GM21367 (cell line): ENCODE measurements at regions not wholly inside any gene's neighbourhood (a gene's known extent, or its start where the extent isn't known, plus 50 kb on each side); places are given as distances from the start of the nearest gene placed in this dataset.

Source experiments
- ATAC-seq: cut with Tn5 transposase; IDR thresholded peaks from one replicate; pipeline ENCODE4 v1.9.1; 2021; ENCODE audit not compliant: unreplicated experiment

DNA sequence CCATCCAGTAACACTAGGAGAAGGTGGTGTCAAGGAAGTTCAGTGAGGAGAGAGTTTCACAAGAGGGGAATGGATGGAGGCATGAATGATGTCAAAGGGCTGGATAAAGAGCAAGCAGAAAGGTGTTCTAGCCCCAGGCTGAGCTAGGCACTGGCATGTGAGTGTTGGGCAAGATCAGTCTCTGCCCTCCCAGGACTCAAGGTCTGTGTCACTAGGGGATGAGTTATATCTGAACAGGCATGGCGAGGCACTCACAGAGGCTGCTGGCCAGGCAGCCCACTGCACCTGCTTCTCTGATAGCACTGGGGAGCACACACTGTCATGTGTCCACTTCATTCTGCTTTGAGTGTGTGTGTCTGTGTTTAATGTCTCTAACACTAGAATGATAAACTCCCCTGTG lies 903.8 kb downstream of the BCL11B start:
- no peak for ATAC-seq

- no peak for ATAC-seq
Observed at GRCh38 chr14:98368916-98369315, 903.1 kb downstream of the BCL11B start.

DNA sequence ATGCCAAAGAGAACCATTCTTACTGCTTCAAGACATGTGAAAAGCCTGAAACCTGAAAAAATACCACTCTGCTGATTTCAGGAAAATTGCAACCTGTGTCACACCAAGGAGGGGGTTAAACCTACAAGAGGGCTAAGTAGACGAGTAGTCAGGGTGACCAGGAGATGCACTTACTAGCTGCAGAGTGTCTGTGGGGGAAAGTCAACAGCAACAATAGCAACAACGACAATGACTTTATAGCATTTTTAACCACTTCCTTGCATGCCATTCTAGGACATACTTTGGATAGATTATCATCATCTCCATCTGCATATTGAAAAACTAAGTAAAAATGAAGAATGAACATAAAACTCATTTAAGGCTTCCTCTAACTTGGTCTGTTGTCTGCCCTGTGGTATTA lies 902.7 kb downstream of the BCL11B start:
- ATAC-seq, result no peak

DNA sequence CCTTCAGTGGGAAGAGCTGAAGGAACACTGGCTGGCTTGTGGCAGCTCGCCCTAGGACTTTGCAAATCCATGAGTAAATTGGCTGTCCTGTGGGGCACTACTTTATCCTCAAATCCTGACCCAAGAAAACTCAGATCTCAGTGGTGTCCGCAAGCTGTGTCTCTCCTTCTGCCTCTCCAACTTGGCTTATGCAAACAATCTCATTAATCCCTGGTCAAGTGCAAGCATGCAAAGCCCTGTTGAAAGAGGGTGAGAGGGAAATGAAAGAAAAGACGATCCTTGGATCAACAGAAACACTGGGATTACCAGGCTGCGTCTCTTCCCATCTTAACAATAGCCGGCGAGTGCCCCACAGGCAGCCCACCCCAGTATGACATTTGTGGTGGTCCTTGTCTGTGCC lies 901.6 kb downstream of the BCL11B start:
- no peak for ATAC-seq

DNA sequence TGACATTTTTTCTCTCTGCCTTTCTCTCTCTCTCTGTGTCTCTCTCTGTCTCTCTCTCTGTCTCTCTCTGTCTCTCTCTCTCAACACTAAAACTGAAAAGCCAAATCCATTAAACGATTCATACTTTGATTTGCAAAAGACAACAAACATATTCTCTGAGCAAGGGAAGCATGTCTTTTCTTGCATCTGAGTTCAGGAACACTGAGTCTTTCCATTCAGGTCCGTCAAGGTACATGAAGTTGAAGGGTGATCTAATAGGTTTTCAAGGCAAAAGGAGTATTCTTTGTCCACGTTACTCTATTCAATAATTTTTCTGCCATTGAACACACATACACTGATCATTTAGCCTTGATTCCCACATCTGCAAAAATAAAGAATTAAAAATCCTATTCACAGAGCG lies 900.9 kb downstream of the BCL11B start:
- ATAC-seq, result no peak

DNA sequence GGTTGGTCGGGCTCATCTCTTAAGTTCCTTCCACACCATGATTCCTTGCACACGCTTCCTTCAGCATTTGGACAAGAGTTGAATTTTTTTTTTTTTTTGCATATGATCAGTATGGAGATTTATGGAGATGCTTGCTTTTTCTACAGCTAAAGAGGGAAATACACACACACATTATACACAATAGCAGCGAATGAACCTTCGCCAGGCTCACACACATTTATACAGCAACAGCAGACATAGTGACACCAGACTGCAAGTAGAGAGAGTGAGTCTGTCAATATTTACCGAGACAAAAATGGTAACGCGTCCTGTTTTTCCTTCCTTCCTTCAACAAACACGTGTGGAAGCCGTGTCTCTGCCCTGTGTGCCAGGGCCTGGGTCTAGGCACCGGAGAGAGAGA lies 897.9 kb downstream of the BCL11B start:
- ATAC-seq, result no peak

- no peak for ATAC-seq
Observed at GRCh38 chr14:98375566-98375965, 896.4 kb downstream of the BCL11B start.

DNA sequence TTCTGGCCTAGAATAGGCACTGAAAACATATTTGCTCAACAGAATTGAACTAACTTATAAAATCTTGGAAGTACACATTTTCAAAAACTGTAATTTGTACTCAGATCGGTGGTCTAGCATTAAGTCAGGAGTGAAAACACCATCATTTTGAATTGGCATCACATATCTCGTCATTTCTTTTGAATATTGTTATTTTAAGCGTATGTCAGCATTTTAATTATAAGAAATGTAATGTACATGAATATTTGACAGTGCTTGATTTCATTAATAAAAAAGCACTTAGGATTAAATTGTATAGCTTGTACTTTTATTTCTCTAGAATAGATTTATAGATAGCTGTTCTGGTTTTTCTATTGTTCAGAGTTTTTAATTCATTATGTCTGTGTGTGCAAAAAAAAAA lies 892.2 kb downstream of the BCL11B start:
- no peak for ATAC-seq

GRCh38 chr14:98382662-98383061 lies 889.3 kb downstream of the BCL11B start:
- ATAC-seq, result no peak

DNA sequence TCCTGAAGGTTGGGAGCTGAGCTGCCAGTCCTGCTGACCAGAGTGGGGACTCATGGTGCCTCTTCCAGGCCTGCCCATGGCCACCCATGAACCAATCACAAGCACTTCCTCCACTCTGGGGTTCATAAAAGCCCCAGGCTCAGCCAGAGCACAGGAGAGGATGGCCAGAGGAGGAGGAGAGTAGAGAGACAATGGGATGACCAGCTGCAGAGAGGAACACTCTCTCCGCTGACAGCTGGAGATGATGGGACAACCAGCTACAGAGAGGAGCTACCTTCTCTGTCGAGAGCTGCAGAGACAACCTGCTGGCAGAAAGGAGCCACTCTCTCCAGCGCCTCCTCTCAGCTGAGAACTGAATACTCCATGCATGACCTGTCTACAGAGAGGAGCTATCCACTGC lies 886.1 kb downstream of the BCL11B start:
- ATAC-seq, result no peak

DNA sequence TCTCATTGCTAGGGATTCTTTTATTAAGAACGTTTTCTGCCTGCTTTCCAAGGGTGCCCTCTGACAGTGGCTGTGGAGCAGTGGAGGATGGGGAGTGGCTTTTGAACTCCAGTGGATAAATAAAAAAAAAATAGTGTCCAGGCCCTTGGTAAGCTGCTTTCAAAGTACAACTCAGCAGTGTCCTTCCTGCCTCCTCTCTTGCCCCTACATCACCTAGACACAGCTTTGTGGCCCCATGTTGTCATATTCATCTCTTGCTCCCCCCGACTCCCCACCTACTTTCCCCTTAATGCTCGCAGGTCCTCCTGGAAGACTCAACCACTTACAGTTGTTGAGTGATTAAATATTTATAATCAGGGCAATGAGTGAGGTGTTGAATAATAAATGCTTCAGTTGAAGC lies 880.9 kb downstream of the BCL11B start:
- no peak for ATAC-seq

DNA sequence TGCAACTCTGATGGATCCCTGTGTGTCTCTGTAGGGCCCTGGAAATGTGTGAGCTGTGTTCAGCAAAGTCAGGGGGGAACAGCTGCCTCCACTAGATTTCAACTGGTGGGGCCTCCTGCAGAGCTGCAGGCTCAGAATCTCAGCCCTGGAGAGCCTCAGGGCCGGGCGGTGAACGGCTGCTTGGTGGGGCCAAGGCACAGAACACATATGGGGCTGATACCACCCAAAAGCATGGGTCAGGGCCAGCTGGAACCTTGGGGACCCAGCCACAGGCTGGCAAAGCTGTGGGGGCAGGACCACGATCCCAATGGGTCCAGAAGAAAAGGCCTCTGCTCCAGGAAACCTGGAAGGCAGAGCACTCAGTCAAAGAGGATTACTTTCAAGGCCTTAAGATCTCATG lies 878.5 kb downstream of the BCL11B start:
- ATAC-seq, result no peak

DNA sequence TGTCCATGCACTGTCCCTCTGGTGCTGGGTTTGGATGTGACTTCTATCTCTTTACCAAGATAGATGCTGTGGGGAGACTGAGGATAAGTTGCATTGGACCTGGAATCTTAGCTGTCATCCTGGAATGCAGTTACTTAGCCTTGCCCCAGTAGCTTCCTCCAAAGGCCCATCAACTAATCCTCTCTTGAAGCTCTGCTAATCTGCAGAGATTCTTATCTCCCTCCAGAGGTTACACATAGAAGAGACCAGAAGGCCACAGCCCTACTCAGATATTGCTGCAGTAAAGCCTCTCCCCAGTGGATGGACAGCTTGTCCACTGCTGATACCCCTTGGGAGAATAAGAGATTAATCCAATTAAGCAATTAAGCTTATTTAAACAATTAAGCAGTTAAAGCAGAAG lies 867.2 kb downstream of the BCL11B start:
- no peak for ATAC-seq

- ATAC-seq, result no peak
Observed at GRCh38 chr14:98408024-98408555, 863.9 kb downstream of the BCL11B start.

GRCh38 chr14:98408713-98409112 lies 863.3 kb downstream of the BCL11B start:
- no peak for ATAC-seq

DNA sequence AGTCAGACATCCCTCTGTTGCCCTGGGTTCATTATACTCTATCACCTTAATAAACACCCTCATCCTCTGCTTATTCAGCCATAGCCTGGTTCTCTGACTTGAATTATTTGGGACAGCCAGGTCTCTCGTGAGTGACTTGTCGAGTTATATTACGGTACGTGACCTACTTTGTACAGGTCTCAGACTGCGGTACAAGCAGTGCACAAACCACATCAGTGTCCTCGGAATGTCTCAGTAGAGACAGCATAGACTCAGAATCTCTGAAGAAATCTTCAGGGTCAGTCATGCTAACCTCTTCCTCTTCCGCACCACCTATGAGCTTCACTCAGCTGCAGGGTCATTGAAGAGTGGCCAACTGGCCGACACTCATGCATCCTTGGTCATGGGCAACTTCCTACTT lies 860.8 kb downstream of the BCL11B start:
- ATAC-seq, result no peak

DNA sequence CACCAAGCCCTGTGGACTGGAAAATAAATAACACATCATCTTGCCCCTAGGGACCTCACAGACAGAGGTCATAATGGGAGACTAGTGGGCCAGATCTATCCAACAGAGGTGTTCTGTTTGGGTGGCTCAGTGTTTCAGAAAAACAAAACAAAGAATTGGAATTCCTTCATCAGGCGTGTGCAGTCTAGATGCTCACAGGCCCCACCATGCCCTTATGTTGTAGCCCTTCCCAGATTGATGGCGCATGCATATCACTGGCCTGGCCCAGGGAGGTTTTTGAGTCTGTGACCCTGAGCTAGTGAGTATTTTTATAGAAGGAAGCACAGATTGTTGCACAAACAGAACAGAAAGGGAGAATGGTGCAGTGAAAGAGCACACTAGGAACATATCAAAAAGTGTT lies 859.6 kb downstream of the BCL11B start:
- ATAC-seq, result no peak

- no peak for ATAC-seq
Observed at GRCh38 chr14:98415766-98416165, 856.2 kb downstream of the BCL11B start.

- ATAC-seq, result no peak
Observed at GRCh38 chr14:98417001-98417400, 855.0 kb downstream of the BCL11B start.

GRCh38 chr14:98428483-98428994 lies 843.5 kb downstream of the BCL11B start:
- ATAC-seq, result no peak

- no peak for ATAC-seq
Observed at GRCh38 chr14:98433436-98433835, 838.6 kb downstream of the BCL11B start.

DNA sequence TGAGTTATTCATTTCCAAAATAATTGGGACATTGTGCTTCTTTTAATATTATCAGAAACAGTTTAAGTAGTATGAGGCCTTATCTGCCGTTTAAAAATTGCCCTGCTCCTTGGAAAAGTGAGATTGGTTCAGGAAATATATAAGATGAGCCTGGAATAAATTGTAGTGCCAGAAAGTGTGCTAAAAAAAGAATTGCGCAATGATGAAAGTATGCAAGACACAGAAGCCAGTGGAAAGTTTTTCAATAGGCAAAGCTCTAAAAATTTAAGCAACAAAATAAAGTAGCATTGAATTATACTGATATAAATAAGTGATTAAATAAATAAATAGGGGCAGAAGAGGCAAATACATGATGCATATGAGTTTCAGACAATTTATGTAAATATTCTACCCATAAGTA lies 834.9 kb downstream of the BCL11B start:
- ATAC-seq, result no peak

GRCh38 chr14:98444077-98444476 lies 827.9 kb downstream of the BCL11B start:
- ATAC-seq, result no peak

GRCh38 chr14:98445718-98446117 lies 826.3 kb downstream of the BCL11B start:
- no peak for ATAC-seq
